ENCODE measurements at regions not wholly inside any gene's neighbourhood (a gene's known extent, or its start where the extent isn't known, plus 50 kb on each side); places are given as distances from the start of the nearest gene placed in this dataset.

GRCh38 chr20:63112491-63113219, 103.3 kb downstream of the YTHDF1 start:
- Histone ChIP-seq H3K4me1 (ENCODE audit: control insufficient read depth in 2 of 2, insufficient read depth in 1 of 2, low read depth in 1 of 2, low read length in 2 of 2) (no peaks in the 10 kb centered on the region), H3K4ac (ENCODE audit: low read length) (no peak overlapping the region), H2AK5ac (ENCODE audit: low read depth, low read length) (no peak overlapping the region), H4K91ac (ENCODE audit: low read depth, low read length, poor library complexity) (peak overlapping the region; percentile 33), H3K23ac (ENCODE audit: low read depth, low read length, poor library complexity) (peak overlapping the region; percentile 1), H2BK12ac (ENCODE audit: low read length) (no peak overlapping the region), H2BK15ac (ENCODE audit: low read length) (no peak overlapping the region), H3K4me3 (ENCODE audit: low read length in 2 of 2) (peak overlapping the region in 1 of 2 donors; percentile 13), H2BK5ac (ENCODE audit: low read length) (no peak overlapping the region), H4K8ac (ENCODE audit: low read depth, low read length) (no peak overlapping the region), H3K27ac (replicated peaks; ENCODE audit: low read length) (no peak overlapping the region), H3K14ac (ENCODE audit: low read length) (no peak overlapping the region), H3K79me1 (ENCODE audit: low read depth, low read length) (no peaks in the 10 kb centered on the region), H3K9ac (ENCODE audit: low read depth, low read length, poor library complexity) (no peak overlapping the region), H3K9me3 (replicated peaks in 1 of 2; ENCODE audit: control insufficient read depth in 2 of 2, insufficient read depth in 1 of 2, low read depth in 1 of 2, low read length in 2 of 2) (peaks cover 0 to 6% of the 10 kb centered on the region in 2 donors), H3K18ac (ENCODE audit: low read length) (no peak overlapping the region), H3K4me2 (ENCODE audit: insufficient read depth, low read length, poor library complexity, severe bottlenecking) (no peak overlapping the region), H3K36me3 (replicated peaks in 1 of 2; ENCODE audit: control insufficient read depth in 2 of 2, insufficient read depth in 2 of 2, low read length in 2 of 2) (no peaks in the 10 kb centered on the region), H3K27me3 (ENCODE audit: control insufficient read depth in 3 of 3, insufficient read depth in 3 of 3, low read depth in 1 of 3, low read length in 3 of 3) (peaks cover 0 to 36% (median 19%) of the 10 kb centered on the region in 3 experiments), H2BK120ac (ENCODE audit: low read depth, low read length) (no peak overlapping the region), H2AFZ (ENCODE audit: low read length) (no peak overlapping the region)
- DNase-seq (ENCODE audit: low spot score), result no peak
- WGBS, 2 donors (ENCODE audit: extremely low coverage in 2 of 2, insufficient read length in 2 of 2, insufficient replicate concordance in 1 of 2), result no CpG with 5 or more reads among the region's 10 CpGs

GRCh38 chr20:63108247-63108646, 101.5 kb upstream of the BHLHE23 start:
- Histone ChIP-seq H2BK15ac (ENCODE audit: low read length) (no peak overlapping the region), H3K9me3 (replicated peaks in 1 of 2; ENCODE audit: control insufficient read depth in 2 of 2, insufficient read depth in 1 of 2, low read depth in 1 of 2, low read length in 2 of 2) (peaks cover 0 to 7% of the 10 kb centered on the region in 2 donors), H2BK5ac (ENCODE audit: low read length) (no peak overlapping the region), H2BK12ac (ENCODE audit: low read length) (no peak overlapping the region), H3K23ac (ENCODE audit: low read depth, low read length, poor library complexity) (no peak overlapping the region), H2BK120ac (ENCODE audit: low read depth, low read length) (no peak overlapping the region), H3K27me3 (ENCODE audit: control insufficient read depth in 3 of 3, insufficient read depth in 3 of 3, low read depth in 1 of 3, low read length in 3 of 3) (peaks cover 0 to 9% (median 0%) of the 10 kb centered on the region in 3 experiments), H3K27ac (replicated peaks; ENCODE audit: low read length) (no peak overlapping the region), H3K4me3 (ENCODE audit: low read length in 2 of 2) (no peak overlapping the region), H3K9ac (ENCODE audit: low read depth, low read length, poor library complexity) (no peak overlapping the region), H3K79me1 (ENCODE audit: low read depth, low read length) (no peaks in the 10 kb centered on the region), H4K91ac (ENCODE audit: low read depth, low read length, poor library complexity) (no peak overlapping the region), H3K4me2 (ENCODE audit: insufficient read depth, low read length, poor library complexity, severe bottlenecking) (no peak overlapping the region), H3K4ac (ENCODE audit: low read length) (no peak overlapping the region), H4K8ac (ENCODE audit: low read depth, low read length) (no peak overlapping the region), H3K36me3 (replicated peaks in 1 of 2; ENCODE audit: control insufficient read depth in 2 of 2, insufficient read depth in 2 of 2, low read length in 2 of 2) (no peaks in the 10 kb centered on the region), H3K18ac (ENCODE audit: low read length) (no peak overlapping the region), H2AFZ (ENCODE audit: low read length) (no peak overlapping the region), H2AK5ac (ENCODE audit: low read depth, low read length) (no peak overlapping the region), H3K14ac (ENCODE audit: low read length) (no peak overlapping the region), H3K4me1 (ENCODE audit: control insufficient read depth in 2 of 2, insufficient read depth in 1 of 2, low read depth in 1 of 2, low read length in 2 of 2) (no peaks in the 10 kb centered on the region)
- DNase-seq (ENCODE audit: low spot score), result no peak
- no CpG with 5 or more reads among the region's 9 CpGs for WGBS, 2 donors (ENCODE audit: extremely low coverage in 2 of 2, insufficient read length in 2 of 2, insufficient replicate concordance in 1 of 2)

GRCh38 chr20:63107449-63108200, 100.9 kb upstream of the BHLHE23 start:
- no peak overlapping the region for H4K91ac ChIP-seq (ENCODE audit: low read depth, low read length, poor library complexity)
- H3K14ac ChIP-seq (ENCODE audit: low read length), result no peak overlapping the region
- no peak overlapping the region for H3K4ac ChIP-seq (ENCODE audit: low read length)
- H3K79me1 ChIP-seq (ENCODE audit: low read depth, low read length), result no peaks in the 10 kb centered on the region
- no peak for DNase-seq (ENCODE audit: low spot score)
- no peak overlapping the region for H3K23ac ChIP-seq (ENCODE audit: low read depth, low read length, poor library complexity)
- peaks cover 4 to 8% (median 5%) of the 10 kb centered on the region in 3 experiments for H3K27me3 ChIP-seq (ENCODE audit: control insufficient read depth in 3 of 3, insufficient read depth in 3 of 3, low read depth in 1 of 3, low read length in 3 of 3)
- no peak overlapping the region for H3K27ac ChIP-seq (replicated peaks; ENCODE audit: low read length)
- H3K4me2 ChIP-seq (ENCODE audit: insufficient read depth, low read length, poor library complexity, severe bottlenecking), result no peak overlapping the region
- H3K9ac ChIP-seq (ENCODE audit: low read depth, low read length, poor library complexity), result no peak overlapping the region
- H4K8ac ChIP-seq (ENCODE audit: low read depth, low read length), result no peak overlapping the region
- H2BK5ac ChIP-seq (ENCODE audit: low read length), result no peak overlapping the region
- H3K4me3 ChIP-seq (ENCODE audit: low read length in 2 of 2), result peak overlapping the region in 1 of 2 donors; percentile 59
- no peak overlapping the region for H2AK5ac ChIP-seq (ENCODE audit: low read depth, low read length)
- no peak overlapping the region for H2BK15ac ChIP-seq (ENCODE audit: low read length)
- no CpG with 5 or more reads among the region's 8 CpGs for WGBS, 2 donors (ENCODE audit: extremely low coverage in 2 of 2, insufficient read length in 2 of 2, insufficient replicate concordance in 1 of 2)
- H2AFZ ChIP-seq (ENCODE audit: low read length), result no peak overlapping the region
- no peak overlapping the region for H2BK120ac ChIP-seq (ENCODE audit: low read depth, low read length)
- H3K36me3 ChIP-seq (replicated peaks in 1 of 2; ENCODE audit: control insufficient read depth in 2 of 2, insufficient read depth in 2 of 2, low read length in 2 of 2), result no peaks in the 10 kb centered on the region
- H3K18ac ChIP-seq (ENCODE audit: low read length), result no peak overlapping the region
- peaks cover 0 to 4% of the 10 kb centered on the region in 2 donors for H3K9me3 ChIP-seq (replicated peaks in 1 of 2; ENCODE audit: control insufficient read depth in 2 of 2, insufficient read depth in 1 of 2, low read depth in 1 of 2, low read length in 2 of 2)
- H2BK12ac ChIP-seq (ENCODE audit: low read length), result no peak overlapping the region
- no peaks in the 10 kb centered on the region for H3K4me1 ChIP-seq (ENCODE audit: control insufficient read depth in 2 of 2, insufficient read depth in 1 of 2, low read depth in 1 of 2, low read length in 2 of 2)

GRCh38 chr20:63106765-63107448, 100.1 kb upstream of the BHLHE23 start:
- H4K91ac ChIP-seq (ENCODE audit: low read depth, low read length, poor library complexity), result no peak overlapping the region
- H3K14ac ChIP-seq (ENCODE audit: low read length), result no peak overlapping the region
- no peak overlapping the region for H3K27ac ChIP-seq (replicated peaks; ENCODE audit: low read length)
- peak overlapping the region; percentile 76 for H3K23ac ChIP-seq (ENCODE audit: low read depth, low read length, poor library complexity)
- peaks cover 0 to 4% of the 10 kb centered on the region in 2 donors for H3K9me3 ChIP-seq (replicated peaks in 1 of 2; ENCODE audit: control insufficient read depth in 2 of 2, insufficient read depth in 1 of 2, low read depth in 1 of 2, low read length in 2 of 2)
- WGBS, 2 donors (ENCODE audit: extremely low coverage in 2 of 2, insufficient read length in 2 of 2, insufficient replicate concordance in 1 of 2), result no CpG with 5 or more reads among the region's 16 CpGs
- no peak overlapping the region for H2BK120ac ChIP-seq (ENCODE audit: low read depth, low read length)
- no peak overlapping the region for H3K4ac ChIP-seq (ENCODE audit: low read length)
- no peak overlapping the region for H3K9ac ChIP-seq (ENCODE audit: low read depth, low read length, poor library complexity)
- no peak overlapping the region for H3K18ac ChIP-seq (ENCODE audit: low read length)
- no peak overlapping the region for H2AFZ ChIP-seq (ENCODE audit: low read length)
- H3K4me1 ChIP-seq (ENCODE audit: control insufficient read depth in 2 of 2, insufficient read depth in 1 of 2, low read depth in 1 of 2, low read length in 2 of 2), result peaks cover 2 to 6% of the 10 kb centered on the region in 2 donors
- H3K27me3 ChIP-seq (ENCODE audit: control insufficient read depth in 3 of 3, insufficient read depth in 3 of 3, low read depth in 1 of 3, low read length in 3 of 3), result peaks cover 11 to 15% (median 12%) of the 10 kb centered on the region in 3 experiments
- H2BK15ac ChIP-seq (ENCODE audit: low read length), result no peak overlapping the region
- H3K4me2 ChIP-seq (ENCODE audit: insufficient read depth, low read length, poor library complexity, severe bottlenecking), result no peak overlapping the region
- H3K4me3 ChIP-seq (ENCODE audit: low read length in 2 of 2), result no peak overlapping the region
- H2BK5ac ChIP-seq (ENCODE audit: low read length), result no peak overlapping the region
- H4K8ac ChIP-seq (ENCODE audit: low read depth, low read length), result no peak overlapping the region
- H2AK5ac ChIP-seq (ENCODE audit: low read depth, low read length), result no peak overlapping the region
- no peak overlapping the region for H2BK12ac ChIP-seq (ENCODE audit: low read length)
- no peaks in the 10 kb centered on the region for H3K36me3 ChIP-seq (replicated peaks in 1 of 2; ENCODE audit: control insufficient read depth in 2 of 2, insufficient read depth in 2 of 2, low read length in 2 of 2)
- no peak for DNase-seq (ENCODE audit: low spot score)
- H3K79me1 ChIP-seq (ENCODE audit: low read depth, low read length), result no peaks in the 10 kb centered on the region

All from neuronal stem cell (in vitro differentiated cells).